ENCODE measurements at regions not wholly inside any gene's neighbourhood (a gene's known extent, or its start where the extent isn't known, plus 50 kb on each side); places are given as distances from the start of the nearest gene placed in this dataset.

DNA sequence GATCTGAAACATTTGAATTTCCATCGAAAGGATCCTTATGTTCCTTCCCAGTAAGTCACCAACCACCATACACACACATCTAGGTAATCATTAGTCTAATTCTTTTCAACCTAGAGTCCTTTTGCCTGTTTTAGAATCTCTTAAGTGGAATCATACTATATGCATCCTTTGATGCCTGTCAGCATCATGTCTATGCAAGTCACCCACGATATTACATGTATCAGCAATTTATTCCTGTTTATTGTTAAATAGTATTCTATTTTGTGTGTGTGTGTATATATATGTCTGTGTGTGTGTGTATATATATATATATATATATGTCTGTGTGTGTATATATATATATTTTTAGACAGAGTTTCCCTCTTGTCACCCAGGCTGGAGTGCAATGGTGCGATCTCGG, 78.9 kb upstream of the RPH3AL start:
- TF ChIP-seq GABPA (IDR thresholded peaks at IDR 0.05; ENCODE audit: low read depth) = no peak
- TF ChIP-seq, protein P1, sequence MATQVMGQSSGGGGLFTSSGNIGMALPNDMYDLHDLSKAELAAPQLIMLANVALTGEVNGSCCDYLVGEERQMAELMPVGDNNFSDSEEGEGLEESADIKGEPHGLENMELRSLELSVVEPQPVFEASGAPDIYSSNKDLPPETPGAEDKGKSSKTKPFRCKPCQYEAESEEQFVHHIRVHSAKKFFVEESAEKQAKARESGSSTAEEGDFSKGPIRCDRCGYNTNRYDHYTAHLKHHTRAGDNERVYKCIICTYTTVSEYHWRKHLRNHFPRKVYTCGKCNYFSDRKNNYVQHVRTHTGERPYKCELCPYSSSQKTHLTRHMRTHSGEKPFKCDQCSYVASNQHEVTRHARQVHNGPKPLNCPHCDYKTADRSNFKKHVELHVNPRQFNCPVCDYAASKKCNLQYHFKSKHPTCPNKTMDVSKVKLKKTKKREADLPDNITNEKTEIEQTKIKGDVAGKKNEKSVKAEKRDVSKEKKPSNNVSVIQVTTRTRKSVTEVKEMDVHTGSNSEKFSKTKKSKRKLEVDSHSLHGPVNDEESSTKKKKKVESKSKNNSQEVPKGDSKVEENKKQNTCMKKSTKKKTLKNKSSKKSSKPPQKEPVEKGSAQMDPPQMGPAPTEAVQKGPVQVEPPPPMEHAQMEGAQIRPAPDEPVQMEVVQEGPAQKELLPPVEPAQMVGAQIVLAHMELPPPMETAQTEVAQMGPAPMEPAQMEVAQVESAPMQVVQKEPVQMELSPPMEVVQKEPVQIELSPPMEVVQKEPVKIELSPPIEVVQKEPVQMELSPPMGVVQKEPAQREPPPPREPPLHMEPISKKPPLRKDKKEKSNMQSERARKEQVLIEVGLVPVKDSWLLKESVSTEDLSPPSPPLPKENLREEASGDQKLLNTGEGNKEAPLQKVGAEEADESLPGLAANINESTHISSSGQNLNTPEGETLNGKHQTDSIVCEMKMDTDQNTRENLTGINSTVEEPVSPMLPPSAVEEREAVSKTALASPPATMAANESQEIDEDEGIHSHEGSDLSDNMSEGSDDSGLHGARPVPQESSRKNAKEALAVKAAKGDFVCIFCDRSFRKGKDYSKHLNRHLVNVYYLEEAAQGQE (IDR thresholded peaks at IDR 0.05; ENCODE audit: insufficient replicate concordance, low read depth) = no peak
- TF ChIP-seq, protein P2, sequence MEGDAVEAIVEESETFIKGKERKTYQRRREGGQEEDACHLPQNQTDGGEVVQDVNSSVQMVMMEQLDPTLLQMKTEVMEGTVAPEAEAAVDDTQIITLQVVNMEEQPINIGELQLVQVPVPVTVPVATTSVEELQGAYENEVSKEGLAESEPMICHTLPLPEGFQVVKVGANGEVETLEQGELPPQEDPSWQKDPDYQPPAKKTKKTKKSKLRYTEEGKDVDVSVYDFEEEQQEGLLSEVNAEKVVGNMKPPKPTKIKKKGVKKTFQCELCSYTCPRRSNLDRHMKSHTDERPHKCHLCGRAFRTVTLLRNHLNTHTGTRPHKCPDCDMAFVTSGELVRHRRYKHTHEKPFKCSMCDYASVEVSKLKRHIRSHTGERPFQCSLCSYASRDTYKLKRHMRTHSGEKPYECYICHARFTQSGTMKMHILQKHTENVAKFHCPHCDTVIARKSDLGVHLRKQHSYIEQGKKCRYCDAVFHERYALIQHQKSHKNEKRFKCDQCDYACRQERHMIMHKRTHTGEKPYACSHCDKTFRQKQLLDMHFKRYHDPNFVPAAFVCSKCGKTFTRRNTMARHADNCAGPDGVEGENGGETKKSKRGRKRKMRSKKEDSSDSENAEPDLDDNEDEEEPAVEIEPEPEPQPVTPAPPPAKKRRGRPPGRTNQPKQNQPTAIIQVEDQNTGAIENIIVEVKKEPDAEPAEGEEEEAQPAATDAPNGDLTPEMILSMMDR (IDR thresholded peaks at IDR 0.05; ENCODE audit: insufficient read depth, low read length) = no peak
- TF ChIP-seq POLR2AphosphoS5 (IDR thresholded peaks at IDR 0.05; ENCODE audit: low read depth) = no peak
- no peak for TF ChIP-seq SPI1 (IDR thresholded peaks at IDR 0.05; ENCODE audit: borderline replicate concordance, low read depth)
- no peaks in the 10 kb centered on the region for H3K27me3 ChIP-seq (ENCODE audit: insufficient read depth, poor library complexity, severe bottlenecking)
- no peak for DNase-seq (ENCODE audit: low read depth in 1 of 2, low spot score in 1 of 2)
- H3K27ac ChIP-seq (replicated peaks) = no peak overlapping the region
- H3K4me3 ChIP-seq (replicated peaks; ENCODE audit: insufficient read depth, low read length) = no peak overlapping the region

DNA sequence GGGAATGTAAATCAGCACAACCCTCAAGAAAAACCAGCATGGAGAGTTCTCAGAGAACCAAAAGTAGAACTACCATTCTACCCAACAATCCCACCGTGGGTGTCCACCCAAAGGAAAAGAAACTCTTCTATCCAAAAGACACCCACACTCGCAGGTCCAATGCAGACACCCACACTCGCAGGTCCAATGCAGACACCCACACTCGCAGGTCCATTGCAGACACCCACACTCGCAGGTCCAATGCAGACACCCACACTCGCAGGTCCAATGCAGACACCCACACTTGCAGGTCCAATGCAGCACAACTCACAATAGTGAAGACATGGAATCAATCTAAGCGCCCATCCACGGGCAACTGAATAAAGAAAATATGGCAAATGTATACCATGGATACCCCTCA, 77.0 kb upstream of the RPH3AL start:
- Histone ChIP-seq H3K27ac (replicated peaks) (no peak overlapping the region), H3K27me3 (ENCODE audit: insufficient read depth, poor library complexity, severe bottlenecking) (no peaks in the 10 kb centered on the region), H3K4me3 (replicated peaks; ENCODE audit: insufficient read depth, low read length) (no peak overlapping the region)
- no peak for TF ChIP-seq SPI1 (IDR thresholded peaks at IDR 0.05; ENCODE audit: borderline replicate concordance, low read depth)
- TF ChIP-seq, protein P2 (IDR thresholded peaks at IDR 0.05; ENCODE audit: insufficient read depth, low read length) = no peak
- TF ChIP-seq, protein P1 (IDR thresholded peaks at IDR 0.05; ENCODE audit: insufficient replicate concordance, low read depth) = no peak
- TF ChIP-seq GABPA (IDR thresholded peaks at IDR 0.05; ENCODE audit: low read depth) = no peak
- no peak for TF ChIP-seq POLR2AphosphoS5 (IDR thresholded peaks at IDR 0.05; ENCODE audit: low read depth)
- no peak for DNase-seq (ENCODE audit: low read depth in 1 of 2, low spot score in 1 of 2)

DNA sequence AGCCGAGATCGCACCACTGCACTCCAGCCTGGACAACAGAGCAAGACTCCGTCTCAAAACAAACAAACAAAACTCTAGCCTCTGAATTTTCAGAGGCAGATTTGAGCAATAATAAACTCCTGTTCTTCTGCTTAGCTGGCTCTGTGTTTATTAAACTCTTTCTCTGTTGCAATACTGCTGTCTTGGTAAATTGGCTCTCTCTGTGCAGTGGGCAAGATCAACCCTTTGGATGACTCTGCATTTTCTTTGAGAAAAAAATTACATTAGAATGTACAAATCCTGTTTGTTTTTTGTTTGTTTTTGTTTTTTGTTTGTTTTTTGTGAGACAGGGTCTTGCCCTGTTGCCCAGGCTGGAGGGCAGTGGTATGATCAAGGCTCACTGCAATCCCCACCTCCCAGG, 75.8 kb upstream of the RPH3AL start:
- no peaks in the 10 kb centered on the region for H3K27me3 ChIP-seq (ENCODE audit: insufficient read depth, poor library complexity, severe bottlenecking)
- H3K27ac ChIP-seq (replicated peaks) = no peak overlapping the region
- no peak for DNase-seq (ENCODE audit: low read depth in 1 of 2, low spot score in 1 of 2)
- no peak overlapping the region for H3K4me3 ChIP-seq (replicated peaks; ENCODE audit: insufficient read depth, low read length)
- TF ChIP-seq, protein P2 (IDR thresholded peaks at IDR 0.05; ENCODE audit: insufficient read depth, low read length) = no peak
- TF ChIP-seq, protein P1 (IDR thresholded peaks at IDR 0.05; ENCODE audit: insufficient replicate concordance, low read depth) = no peak
- TF ChIP-seq POLR2AphosphoS5 (IDR thresholded peaks at IDR 0.05; ENCODE audit: low read depth) (no peak), SPI1 (IDR thresholded peaks at IDR 0.05; ENCODE audit: borderline replicate concordance, low read depth) (no peak), GABPA (IDR thresholded peaks at IDR 0.05; ENCODE audit: low read depth) (no peak)
